Keratinocyte (primary cell): ENCODE measurements at regions not wholly inside any gene's neighbourhood (a gene's known extent, or its start where the extent isn't known, plus 50 kb on each side); places are given as distances from the start of the nearest gene placed in this dataset.

ENCODE experiments used
- CTCF ChIP-seq, 3 experiments: IDR thresholded peaks in 1 of 3; conservative IDR thresholded peaks in 1 of 3; optimal IDR thresholded peaks in 1 of 3; 2 replicates in 2 of 3; 3 replicates in 1 of 3; pipeline versions ENCODE3 to v1.5.1; 2011; ENCODE audit warnings: low read length in 3 of 3, mild to moderate bottlenecking in 3 of 3, moderate library complexity in 2 of 3, control low read depth in 1 of 3, inconsistent platforms in 1 of 3; ENCODE audit not compliant: insufficient read depth in 2 of 3; ENCODE audit errors: extremely low read depth in 1 of 3
- EZH2 ChIP-seq: IDR thresholded peaks from one replicate; pipeline ENCODE4 v1.6.1; 2012; ENCODE audit warnings: inconsistent platforms, mild to moderate bottlenecking, low read length, moderate library complexity

GRCh38 chr16:87075319-87075860 lies 241.8 kb downstream of the C16orf95 start:
- TF ChIP-seq EZH2 (no peak), CTCF (optimal IDR thresholded peaks at IDR 0.05 in 1 of 3, IDR thresholded peaks at IDR 0.05 in 1 of 3, conservative IDR thresholded peaks at IDR 0.05 in 1 of 3; ENCODE audit: extremely low read depth in 1 of 3, insufficient read depth in 2 of 3, low read length in 3 of 3) (no peak)
